NB4 (cell line): ENCODE measurements at regions not wholly inside any gene's neighbourhood (a gene's known extent, or its start where the extent isn't known, plus 50 kb on each side); places are given as distances from the start of the nearest gene placed in this dataset.
"Not testable (repeated sequence)": the region's sequence is repeated elsewhere in the genome, so short reads cannot be mapped to it uniquely, and the experiment has no call there.

Source experiments
- DNase-seq: peaks from one replicate; pipeline ENCODE4 v3.0.0; 2010; ENCODE audit warnings: low read depth
- H3K4me3 ChIP-seq: one replicate; pipeline ENCODE4 v1.5.1; 2011; ENCODE audit warnings: mild to moderate bottlenecking, low read depth, low read length, moderate library complexity
- MYC ChIP-seq: IDR thresholded peaks from 2 replicates; pipeline ENCODE4 v1.6.1; 2011; ENCODE audit warnings: low read depth, low read length
- POLR2A ChIP-seq: IDR thresholded peaks from 2 replicates; pipeline ENCODE4 v1.6.1; 2011; ENCODE audit warnings: mild to moderate bottlenecking; ENCODE audit not compliant: insufficient read length; ENCODE audit errors: extremely low read depth
- TF ChIP-seq, protein P1 (sequence below): IDR thresholded peaks from 2 replicates; pipeline ENCODE4 v1.6.1; 2011; ENCODE audit warnings: low read depth, low read length
- TF ChIP-seq, protein P2 (sequence below): IDR thresholded peaks from one replicate; pipeline ENCODE4 v1.5.1; 2012; ENCODE audit warnings: low read depth, low read length

DNA sequence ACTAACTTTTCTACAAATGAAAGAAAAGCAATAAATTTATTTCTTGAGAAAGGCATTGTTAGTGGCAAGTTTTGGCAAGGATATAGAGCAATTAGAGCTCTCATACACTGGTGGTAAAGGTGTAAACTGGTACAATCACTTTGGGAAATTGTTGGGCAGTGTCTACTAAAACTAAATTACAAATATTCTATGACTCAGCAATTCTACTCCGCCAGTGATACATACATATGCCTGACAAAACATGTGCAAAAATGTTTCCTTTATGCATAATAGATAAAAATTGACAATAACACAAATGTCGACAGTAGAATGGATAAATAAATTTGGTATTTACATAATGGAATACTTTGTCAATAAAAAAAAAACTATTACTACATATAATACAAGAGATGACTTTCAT lies 96.3 kb upstream of the SATB2 start:
- TF ChIP-seq MYC (no peak), POLR2A (no peak)
- TF ChIP-seq, protein P1, sequence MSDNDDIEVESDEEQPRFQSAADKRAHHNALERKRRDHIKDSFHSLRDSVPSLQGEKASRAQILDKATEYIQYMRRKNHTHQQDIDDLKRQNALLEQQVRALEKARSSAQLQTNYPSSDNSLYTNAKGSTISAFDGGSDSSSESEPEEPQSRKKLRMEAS = no peak
- TF ChIP-seq, protein P2, sequence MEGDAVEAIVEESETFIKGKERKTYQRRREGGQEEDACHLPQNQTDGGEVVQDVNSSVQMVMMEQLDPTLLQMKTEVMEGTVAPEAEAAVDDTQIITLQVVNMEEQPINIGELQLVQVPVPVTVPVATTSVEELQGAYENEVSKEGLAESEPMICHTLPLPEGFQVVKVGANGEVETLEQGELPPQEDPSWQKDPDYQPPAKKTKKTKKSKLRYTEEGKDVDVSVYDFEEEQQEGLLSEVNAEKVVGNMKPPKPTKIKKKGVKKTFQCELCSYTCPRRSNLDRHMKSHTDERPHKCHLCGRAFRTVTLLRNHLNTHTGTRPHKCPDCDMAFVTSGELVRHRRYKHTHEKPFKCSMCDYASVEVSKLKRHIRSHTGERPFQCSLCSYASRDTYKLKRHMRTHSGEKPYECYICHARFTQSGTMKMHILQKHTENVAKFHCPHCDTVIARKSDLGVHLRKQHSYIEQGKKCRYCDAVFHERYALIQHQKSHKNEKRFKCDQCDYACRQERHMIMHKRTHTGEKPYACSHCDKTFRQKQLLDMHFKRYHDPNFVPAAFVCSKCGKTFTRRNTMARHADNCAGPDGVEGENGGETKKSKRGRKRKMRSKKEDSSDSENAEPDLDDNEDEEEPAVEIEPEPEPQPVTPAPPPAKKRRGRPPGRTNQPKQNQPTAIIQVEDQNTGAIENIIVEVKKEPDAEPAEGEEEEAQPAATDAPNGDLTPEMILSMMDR = no peak
- no peak overlapping the region for H3K4me3 ChIP-seq
- no peak for DNase-seq

- DNase-seq = no peak
- no peak overlapping the region for H3K4me3 ChIP-seq
- TF ChIP-seq MYC (no peak), POLR2A (no peak)
- TF ChIP-seq, protein P2 = no peak
- TF ChIP-seq, protein P1 = no peak
Observed at GRCh38 chr2:199552141-199552540, 94.4 kb upstream of the SATB2 start.

GRCh38 chr2:199543606-199544172 lies 86.0 kb upstream of the SATB2 start:
- no peak for DNase-seq
- no peak for TF ChIP-seq MYC
- no peak for TF ChIP-seq POLR2A
- TF ChIP-seq, protein P2 = no peak
- TF ChIP-seq, protein P1 = no peak

DNA sequence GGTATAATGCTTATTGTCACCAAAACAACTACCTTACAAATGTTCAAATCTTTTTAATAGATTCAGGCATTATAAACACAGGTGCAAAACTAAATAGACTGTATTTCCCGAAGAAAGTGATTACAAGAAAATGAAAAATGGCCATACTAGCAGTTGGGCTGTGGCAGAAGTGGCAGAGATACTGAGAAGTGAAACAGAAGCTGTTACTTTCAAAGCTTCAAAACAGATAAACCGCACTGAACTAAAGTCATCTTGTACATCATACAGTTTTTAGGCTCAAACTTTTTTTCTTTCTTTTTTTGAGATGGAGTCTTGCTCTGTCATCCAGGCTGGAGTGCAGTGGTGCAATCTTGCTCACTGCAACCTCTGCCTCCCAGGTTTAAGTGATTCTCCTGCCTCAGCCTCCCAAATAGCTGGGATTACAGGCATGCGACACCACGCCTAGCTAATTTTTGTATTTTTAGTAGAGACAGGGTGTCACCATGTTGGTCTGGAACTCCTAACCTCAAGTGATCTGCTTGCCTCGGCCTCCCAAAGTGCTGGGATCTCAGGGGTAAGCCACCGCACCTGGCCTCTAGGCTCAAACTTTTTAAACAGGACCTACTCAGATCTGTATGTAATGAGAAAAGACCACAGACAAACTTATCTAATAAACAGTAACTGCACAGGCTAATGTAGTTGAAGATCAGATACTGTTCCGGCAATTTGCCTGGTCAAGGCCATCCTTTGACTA lies 77.9 kb upstream of the SATB2 start:
- TF ChIP-seq, protein P1 = no peak
- TF ChIP-seq POLR2A (no peak), MYC (no peak)
- TF ChIP-seq, protein P2 = no peak
- H3K4me3 ChIP-seq = no peak overlapping the region
- DNase-seq = no peak

More at GRCh38 chr2:199543606-199544172, 86.0 kb upstream of the SATB2 start:
- H3K4me3 ChIP-seq = no peak overlapping the region

DNA sequence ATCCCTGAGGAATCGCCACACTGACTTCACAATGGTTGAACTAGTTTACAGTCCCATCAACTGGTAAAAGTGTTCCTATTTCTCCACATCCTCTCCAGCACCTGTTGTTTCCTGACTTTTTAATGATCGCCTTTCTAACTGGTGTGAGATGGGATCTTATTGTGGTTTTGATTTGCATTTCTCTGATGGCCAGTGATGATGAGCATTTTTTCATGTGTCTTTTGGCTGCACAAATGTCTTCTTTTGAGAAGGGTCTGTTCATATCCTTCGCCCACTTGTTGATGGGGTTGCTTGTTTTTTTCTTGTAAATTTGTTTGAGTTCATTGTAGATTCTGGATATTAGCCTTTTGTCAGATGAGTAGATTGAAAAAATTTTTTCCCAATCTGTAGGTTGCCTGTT lies 76.1 kb upstream of the SATB2 start:
- H3K4me3 ChIP-seq, DNase-seq: not testable (repeated sequence)

GRCh38 chr2:199527071-199527470 lies 69.3 kb upstream of the SATB2 start:
- no peak overlapping the region for H3K4me3 ChIP-seq
- TF ChIP-seq MYC (no peak), POLR2A (no peak)
- TF ChIP-seq, protein P2 = no peak
- TF ChIP-seq, protein P1 = no peak
- DNase-seq = no peak
